ENCODE measurements at regions not wholly inside any gene's neighbourhood (a gene's known extent, or its start where the extent isn't known, plus 50 kb on each side); places are given as distances from the start of the nearest gene placed in this dataset.

DNA sequence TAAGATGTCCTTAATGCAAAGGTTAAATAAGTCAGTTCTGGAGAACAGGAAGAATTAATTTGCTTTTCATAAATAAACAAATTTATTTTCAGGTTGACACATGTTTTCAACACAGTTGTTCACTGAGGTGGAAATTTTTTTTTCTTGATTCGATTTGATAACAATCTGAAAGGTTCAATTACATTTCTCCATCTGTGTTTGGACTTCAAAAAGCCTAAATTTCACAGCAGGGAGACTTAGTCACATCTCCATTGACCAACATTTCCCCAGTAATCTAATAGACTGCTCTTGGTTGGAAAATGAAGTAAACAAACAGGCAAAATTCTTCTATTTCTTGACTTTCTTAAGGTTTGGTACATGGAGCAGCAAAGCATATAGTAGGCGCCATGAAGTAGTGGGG is 134.9 kb upstream of the CPNE8 start:
- H4K20me1 ChIP-seq (ENCODE audit: insufficient read depth), result no peaks in the 10 kb centered on the region
- no peaks in the 10 kb centered on the region for H3K9me3 ChIP-seq (ENCODE audit: low read length)
- H3K36me3 ChIP-seq (ENCODE audit: insufficient read depth, low read length), result no peaks in the 10 kb centered on the region
- TF ChIP-seq RAD21 (conservative IDR thresholded peaks at IDR 0.05) (no peak), SMC3 (conservative IDR thresholded peaks at IDR 0.05; ENCODE audit: poor library complexity) (no peak)
- no peaks in the 10 kb centered on the region for H3K79me2 ChIP-seq (replicated peaks; ENCODE audit: insufficient read depth, low read length)
- no peak overlapping the region for H2AFZ ChIP-seq (ENCODE audit: low read depth, low read length)
- no peak overlapping the region for H3K27ac ChIP-seq (ENCODE audit: low read length)
- no peaks in the 10 kb centered on the region for H3K27me3 ChIP-seq (ENCODE audit: insufficient read depth, low read depth, low read length)
- no peak overlapping the region for H3K9ac ChIP-seq (ENCODE audit: low read length)
- no peaks in the 10 kb centered on the region for H3F3A ChIP-seq (ENCODE audit: insufficient read depth, low read length, poor library complexity, severe bottlenecking)
- no peaks in the 10 kb centered on the region for H3K9me2 ChIP-seq (ENCODE audit: insufficient read depth, low read length)
- no peak overlapping the region for H3K4me2 ChIP-seq (ENCODE audit: low read length)
- H3K4me3 ChIP-seq (ENCODE audit: low read length), result no peak overlapping the region

DNA sequence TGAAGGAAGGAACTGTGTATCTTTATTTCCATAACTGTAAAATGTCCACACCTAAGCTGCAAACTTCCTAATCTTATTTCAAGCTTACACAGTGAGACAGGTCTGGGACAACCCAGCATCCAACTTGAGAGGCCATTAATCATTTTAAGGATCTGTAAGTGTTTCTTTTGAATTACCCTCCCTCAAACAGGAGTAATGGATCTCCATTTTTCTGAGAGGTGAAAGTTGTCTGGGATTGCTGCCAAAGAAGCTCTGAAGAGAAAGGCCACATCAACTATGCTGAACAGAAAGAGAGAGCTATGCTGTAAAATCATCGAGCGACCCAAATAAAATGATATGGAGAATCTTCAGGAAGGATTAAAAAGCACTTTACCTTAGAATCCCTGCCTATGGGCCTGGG is 131.7 kb upstream of the CPNE8 start:
- Histone ChIP-seq H2AFZ (ENCODE audit: low read depth, low read length) (no peak overlapping the region), H3K27me3 (ENCODE audit: insufficient read depth, low read depth, low read length) (no peaks in the 10 kb centered on the region), H3K79me2 (replicated peaks; ENCODE audit: insufficient read depth, low read length) (no peaks in the 10 kb centered on the region)

DNA sequence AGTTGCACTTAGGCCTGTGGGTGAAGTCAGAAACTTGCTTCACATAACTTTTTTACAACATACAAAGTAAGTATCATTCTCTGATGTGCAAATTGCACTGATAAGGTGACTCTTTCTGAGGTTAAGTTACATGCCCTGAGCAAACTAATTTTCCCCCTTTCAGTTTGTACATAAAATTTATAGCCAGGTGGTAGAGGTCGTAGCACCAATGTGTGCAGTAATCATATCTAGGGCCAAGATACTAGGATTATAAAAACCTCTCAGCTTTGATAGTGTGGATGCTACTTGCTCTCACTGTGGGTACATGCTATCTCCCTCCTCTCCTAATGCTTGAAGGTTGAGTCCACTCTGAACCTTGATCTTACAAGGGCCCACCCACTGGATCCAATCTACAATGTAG is 130.7 kb upstream of the CPNE8 start:
- H3K79me2 ChIP-seq (replicated peaks; ENCODE audit: insufficient read depth, low read length), result no peaks in the 10 kb centered on the region
- H3K9me3 ChIP-seq (ENCODE audit: low read length), result no peaks in the 10 kb centered on the region
- H3K4me2 ChIP-seq (ENCODE audit: low read length), result no peak overlapping the region
- H3K27ac ChIP-seq (ENCODE audit: low read length), result no peak overlapping the region
- no peak overlapping the region for H2AFZ ChIP-seq (ENCODE audit: low read depth, low read length)
- H3F3A ChIP-seq (ENCODE audit: insufficient read depth, low read length, poor library complexity, severe bottlenecking), result peaks cover under 1% of the 10 kb centered on the region
- H3K27me3 ChIP-seq (ENCODE audit: insufficient read depth, low read depth, low read length), result no peaks in the 10 kb centered on the region
- H4K20me1 ChIP-seq (ENCODE audit: insufficient read depth), result no peaks in the 10 kb centered on the region
- H3K4me3 ChIP-seq (ENCODE audit: low read length), result no peak overlapping the region
- no peaks in the 10 kb centered on the region for H3K9me2 ChIP-seq (ENCODE audit: insufficient read depth, low read length)
- H3K36me3 ChIP-seq (ENCODE audit: insufficient read depth, low read length), result no peaks in the 10 kb centered on the region
- no peak overlapping the region for H3K9ac ChIP-seq (ENCODE audit: low read length)
- TF ChIP-seq RAD21 (conservative IDR thresholded peaks at IDR 0.05) (no peak), EZH2 (IDR thresholded peaks at IDR 0.05; ENCODE audit: borderline replicate concordance, insufficient read depth, low read length, poor library complexity, severe bottlenecking) (no peak), TAF1 (IDR thresholded peaks at IDR 0.05; ENCODE audit: low read depth) (no peak)
- TF ChIP-seq, protein P1, sequence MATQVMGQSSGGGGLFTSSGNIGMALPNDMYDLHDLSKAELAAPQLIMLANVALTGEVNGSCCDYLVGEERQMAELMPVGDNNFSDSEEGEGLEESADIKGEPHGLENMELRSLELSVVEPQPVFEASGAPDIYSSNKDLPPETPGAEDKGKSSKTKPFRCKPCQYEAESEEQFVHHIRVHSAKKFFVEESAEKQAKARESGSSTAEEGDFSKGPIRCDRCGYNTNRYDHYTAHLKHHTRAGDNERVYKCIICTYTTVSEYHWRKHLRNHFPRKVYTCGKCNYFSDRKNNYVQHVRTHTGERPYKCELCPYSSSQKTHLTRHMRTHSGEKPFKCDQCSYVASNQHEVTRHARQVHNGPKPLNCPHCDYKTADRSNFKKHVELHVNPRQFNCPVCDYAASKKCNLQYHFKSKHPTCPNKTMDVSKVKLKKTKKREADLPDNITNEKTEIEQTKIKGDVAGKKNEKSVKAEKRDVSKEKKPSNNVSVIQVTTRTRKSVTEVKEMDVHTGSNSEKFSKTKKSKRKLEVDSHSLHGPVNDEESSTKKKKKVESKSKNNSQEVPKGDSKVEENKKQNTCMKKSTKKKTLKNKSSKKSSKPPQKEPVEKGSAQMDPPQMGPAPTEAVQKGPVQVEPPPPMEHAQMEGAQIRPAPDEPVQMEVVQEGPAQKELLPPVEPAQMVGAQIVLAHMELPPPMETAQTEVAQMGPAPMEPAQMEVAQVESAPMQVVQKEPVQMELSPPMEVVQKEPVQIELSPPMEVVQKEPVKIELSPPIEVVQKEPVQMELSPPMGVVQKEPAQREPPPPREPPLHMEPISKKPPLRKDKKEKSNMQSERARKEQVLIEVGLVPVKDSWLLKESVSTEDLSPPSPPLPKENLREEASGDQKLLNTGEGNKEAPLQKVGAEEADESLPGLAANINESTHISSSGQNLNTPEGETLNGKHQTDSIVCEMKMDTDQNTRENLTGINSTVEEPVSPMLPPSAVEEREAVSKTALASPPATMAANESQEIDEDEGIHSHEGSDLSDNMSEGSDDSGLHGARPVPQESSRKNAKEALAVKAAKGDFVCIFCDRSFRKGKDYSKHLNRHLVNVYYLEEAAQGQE (IDR thresholded peaks at IDR 0.05; ENCODE audit: borderline replicate concordance), result no peak
- TF ChIP-seq, protein P2, sequence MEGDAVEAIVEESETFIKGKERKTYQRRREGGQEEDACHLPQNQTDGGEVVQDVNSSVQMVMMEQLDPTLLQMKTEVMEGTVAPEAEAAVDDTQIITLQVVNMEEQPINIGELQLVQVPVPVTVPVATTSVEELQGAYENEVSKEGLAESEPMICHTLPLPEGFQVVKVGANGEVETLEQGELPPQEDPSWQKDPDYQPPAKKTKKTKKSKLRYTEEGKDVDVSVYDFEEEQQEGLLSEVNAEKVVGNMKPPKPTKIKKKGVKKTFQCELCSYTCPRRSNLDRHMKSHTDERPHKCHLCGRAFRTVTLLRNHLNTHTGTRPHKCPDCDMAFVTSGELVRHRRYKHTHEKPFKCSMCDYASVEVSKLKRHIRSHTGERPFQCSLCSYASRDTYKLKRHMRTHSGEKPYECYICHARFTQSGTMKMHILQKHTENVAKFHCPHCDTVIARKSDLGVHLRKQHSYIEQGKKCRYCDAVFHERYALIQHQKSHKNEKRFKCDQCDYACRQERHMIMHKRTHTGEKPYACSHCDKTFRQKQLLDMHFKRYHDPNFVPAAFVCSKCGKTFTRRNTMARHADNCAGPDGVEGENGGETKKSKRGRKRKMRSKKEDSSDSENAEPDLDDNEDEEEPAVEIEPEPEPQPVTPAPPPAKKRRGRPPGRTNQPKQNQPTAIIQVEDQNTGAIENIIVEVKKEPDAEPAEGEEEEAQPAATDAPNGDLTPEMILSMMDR (IDR thresholded peaks at IDR 0.05; ENCODE audit: poor library complexity, severe bottlenecking), result no peak

More for the DNA sequence above, 131.7 kb upstream of the CPNE8 start:
- H3F3A ChIP-seq (ENCODE audit: insufficient read depth, low read length, poor library complexity, severe bottlenecking), result no peaks in the 10 kb centered on the region
- no peak overlapping the region for H3K27ac ChIP-seq (ENCODE audit: low read length)
- TF ChIP-seq, protein P2 (IDR thresholded peaks at IDR 0.05; ENCODE audit: poor library complexity, severe bottlenecking), result no peak
- TF ChIP-seq SMC3 (conservative IDR thresholded peaks at IDR 0.05; ENCODE audit: poor library complexity), result no peak
- TF ChIP-seq MXI1 (conservative IDR thresholded peaks at IDR 0.05; ENCODE audit: poor library complexity, severe bottlenecking), result no peak
- TF ChIP-seq, protein P1 (IDR thresholded peaks at IDR 0.05; ENCODE audit: borderline replicate concordance), result no peak
- TF ChIP-seq EZH2 (IDR thresholded peaks at IDR 0.05; ENCODE audit: borderline replicate concordance, insufficient read depth, low read length, poor library complexity, severe bottlenecking), result no peak
- no peak for TF ChIP-seq EP300 (conservative IDR thresholded peaks at IDR 0.05; ENCODE audit: poor library complexity, severe bottlenecking)
- TF ChIP-seq TAF1 (IDR thresholded peaks at IDR 0.05; ENCODE audit: low read depth), result no peak
- no peaks in the 10 kb centered on the region for H4K20me1 ChIP-seq (ENCODE audit: insufficient read depth)
- no peak overlapping the region for H3K4me3 ChIP-seq (ENCODE audit: low read length)
- no peak overlapping the region for H3K9ac ChIP-seq (ENCODE audit: low read length)
- H3K36me3 ChIP-seq (ENCODE audit: insufficient read depth, low read length), result no peaks in the 10 kb centered on the region
- H3K9me2 ChIP-seq (ENCODE audit: insufficient read depth, low read length), result no peaks in the 10 kb centered on the region
- no peak overlapping the region for H3K4me2 ChIP-seq (ENCODE audit: low read length)
- H3K9me3 ChIP-seq (ENCODE audit: low read length), result no peaks in the 10 kb centered on the region
